ENCODE measurements at regions not wholly inside any gene's neighbourhood (a gene's known extent, or its start where the extent isn't known, plus 50 kb on each side); places are given as distances from the start of the nearest gene placed in this dataset.
A peak's percentile ranks its signal among the peaks of the same experiment; 100 is the strongest.

DNA sequence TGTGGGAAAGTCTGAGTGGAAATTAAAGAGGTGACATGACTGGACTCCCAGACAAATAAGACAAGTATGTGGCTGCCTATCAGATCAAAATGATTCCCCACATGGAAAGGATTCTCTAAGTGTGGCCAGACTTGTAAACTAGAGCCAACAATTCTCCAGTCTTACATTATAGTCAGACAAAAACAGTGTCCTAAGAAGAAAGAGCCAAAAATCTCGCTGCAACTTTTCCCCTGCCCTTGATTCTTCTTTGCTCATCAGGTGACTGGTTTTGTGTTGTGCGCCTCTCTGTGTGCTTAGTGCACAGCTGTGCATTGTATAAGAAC is 164.2 kb upstream of the TARS1 start:
- no peak for DNase-seq
- H3K4me1 Mint-ChIP-seq (ENCODE audit: low read depth): no peaks in the 10 kb centered on the region
- H3K27me3 Mint-ChIP-seq: no peaks in the 10 kb centered on the region
- H3K36me3 Mint-ChIP-seq (ENCODE audit: low read depth): no peaks in the 10 kb centered on the region
- H3K4me3 Mint-ChIP-seq: no peak overlapping the region
- H3K9me3 Mint-ChIP-seq: peaks cover 5% of the 10 kb centered on the region
- H3K27ac Mint-ChIP-seq: no peak overlapping the region

DNA sequence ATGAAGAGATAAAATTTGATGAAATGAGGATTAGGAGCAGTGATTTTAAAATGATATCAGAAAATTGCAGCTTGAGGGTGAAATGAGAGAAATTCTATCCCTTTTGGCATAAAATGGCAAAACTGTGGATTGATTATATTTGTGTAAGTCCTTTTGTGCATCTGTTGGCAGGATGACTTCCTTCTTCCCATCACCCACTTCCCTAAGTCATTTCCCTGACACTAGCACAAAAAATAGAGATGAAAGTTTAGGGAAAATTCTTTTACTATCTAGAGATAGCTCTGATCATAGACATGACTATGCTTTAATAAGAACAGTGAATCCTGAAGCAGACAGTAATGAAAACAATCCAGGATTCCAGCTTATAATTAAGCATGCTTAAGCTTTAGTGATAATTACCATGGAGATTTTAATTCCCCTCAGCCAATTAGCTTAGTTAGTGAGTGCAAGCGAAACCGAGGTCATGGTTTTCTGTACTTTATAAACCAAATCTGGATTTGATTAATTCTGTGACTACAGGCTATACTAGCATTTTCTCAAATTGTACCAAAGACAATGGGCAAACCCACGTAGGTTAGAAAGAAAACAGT is 163.6 kb upstream of the TARS1 start:
- H3K4me1 Mint-ChIP-seq (ENCODE audit: low read depth): no peaks in the 10 kb centered on the region
- H3K27ac Mint-ChIP-seq: no peak overlapping the region
- H3K9me3 Mint-ChIP-seq: peaks cover 5% of the 10 kb centered on the region
- no peak for DNase-seq
- H3K4me3 Mint-ChIP-seq: no peak overlapping the region
- H3K27me3 Mint-ChIP-seq: no peaks in the 10 kb centered on the region
- no peaks in the 10 kb centered on the region for H3K36me3 Mint-ChIP-seq (ENCODE audit: low read depth)

DNA sequence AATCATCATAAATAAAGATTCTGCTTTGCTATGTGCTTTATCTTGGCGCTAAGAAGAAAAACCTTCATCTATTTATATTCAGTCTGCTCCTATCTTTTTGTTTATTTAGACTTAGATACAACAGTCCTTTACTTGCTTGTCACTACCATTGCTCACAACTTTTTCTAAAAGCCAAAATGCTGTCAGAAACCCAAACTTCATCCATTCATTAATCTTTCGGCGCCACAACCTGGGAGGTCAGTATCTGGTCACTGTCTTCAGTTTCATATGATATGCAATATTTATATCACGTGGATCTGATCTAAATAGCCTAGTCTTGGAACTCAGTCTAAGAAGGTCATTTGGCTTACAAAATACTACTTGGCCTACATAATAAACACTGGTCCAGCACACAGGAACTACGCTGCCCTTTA is 159.3 kb upstream of the TARS1 start:
- Mint-ChIP-seq H3K9me3 (peaks cover 5% of the 10 kb centered on the region), H3K36me3 (ENCODE audit: low read depth) (no peaks in the 10 kb centered on the region), H3K27me3 (no peaks in the 10 kb centered on the region), H3K4me3 (no peak overlapping the region), H3K4me1 (ENCODE audit: low read depth) (no peaks in the 10 kb centered on the region), H3K27ac (no peak overlapping the region)
- DNase-seq: no peak

DNA sequence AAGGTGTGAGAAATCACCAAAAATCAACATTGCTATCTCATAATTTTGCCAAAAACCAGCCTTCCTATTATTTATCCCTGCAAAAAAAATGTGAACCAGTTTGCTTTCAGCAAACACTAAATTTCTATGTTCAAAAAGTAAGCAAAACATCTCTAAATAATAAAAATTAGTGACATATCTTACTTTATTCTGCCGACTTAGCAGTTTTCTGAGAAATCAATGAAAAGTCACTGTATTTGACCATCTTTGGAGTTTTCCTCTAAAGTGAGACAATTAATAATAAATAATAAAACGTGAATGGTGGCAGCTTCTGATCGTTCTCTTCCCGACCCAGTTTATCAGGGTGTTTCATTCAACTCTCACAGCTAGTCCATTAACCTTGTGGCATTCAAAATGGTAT is 158.6 kb upstream of the TARS1 start:
- Mint-ChIP-seq H3K36me3 (ENCODE audit: low read depth) (no peaks in the 10 kb centered on the region), H3K27me3 (no peaks in the 10 kb centered on the region), H3K4me1 (ENCODE audit: low read depth) (no peaks in the 10 kb centered on the region), H3K4me3 (no peak overlapping the region), H3K9me3 (peaks cover 5% of the 10 kb centered on the region), H3K27ac (no peak overlapping the region)
- no peak for DNase-seq

DNA sequence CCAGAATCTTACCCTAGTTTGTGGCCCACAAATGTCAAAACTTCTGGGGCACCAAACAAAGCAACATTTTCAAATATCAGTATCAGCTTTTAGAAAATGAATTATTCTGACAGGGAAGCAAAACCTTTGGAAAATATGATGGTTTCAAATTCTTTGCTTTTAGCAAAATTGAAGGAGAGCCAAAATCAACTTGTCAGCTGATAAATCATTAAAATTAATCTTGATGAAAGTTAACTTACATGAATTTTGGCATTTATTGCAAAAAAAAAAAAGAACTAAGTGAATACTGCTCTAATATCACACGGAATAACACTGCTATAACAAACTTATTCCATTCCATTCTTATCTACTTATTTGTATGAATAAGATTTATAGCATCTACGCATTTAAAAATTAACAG is 158.1 kb upstream of the TARS1 start:
- H3K27ac Mint-ChIP-seq: no peak overlapping the region
- no peaks in the 10 kb centered on the region for H3K4me1 Mint-ChIP-seq (ENCODE audit: low read depth)
- no peaks in the 10 kb centered on the region for H3K36me3 Mint-ChIP-seq (ENCODE audit: low read depth)
- DNase-seq: no peak
- no peak overlapping the region for H3K4me3 Mint-ChIP-seq
- H3K27me3 Mint-ChIP-seq: no peaks in the 10 kb centered on the region
- peaks cover 5% of the 10 kb centered on the region for H3K9me3 Mint-ChIP-seq

DNA sequence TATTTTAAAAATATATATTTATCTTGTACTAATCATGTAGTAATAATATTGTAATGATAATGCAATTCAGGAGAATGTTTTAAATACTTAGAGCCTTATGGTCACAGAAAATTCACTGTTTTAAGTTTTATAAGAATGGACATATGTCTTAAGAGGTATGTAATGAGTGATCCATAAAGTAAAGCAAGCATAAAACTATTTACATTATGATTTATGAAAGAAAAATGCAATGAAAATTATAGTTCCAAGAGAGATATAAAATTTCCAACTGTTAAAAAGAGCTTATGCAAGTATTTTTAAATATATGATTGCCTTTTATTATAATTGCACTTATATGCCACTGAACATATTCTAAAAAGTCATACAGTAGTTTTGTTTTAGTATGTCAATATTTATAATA is 157.5 kb upstream of the TARS1 start:
- no peaks in the 10 kb centered on the region for H3K27me3 Mint-ChIP-seq
- H3K4me1 Mint-ChIP-seq (ENCODE audit: low read depth): no peaks in the 10 kb centered on the region
- DNase-seq: no peak
- no peak overlapping the region for H3K27ac Mint-ChIP-seq
- no peaks in the 10 kb centered on the region for H3K36me3 Mint-ChIP-seq (ENCODE audit: low read depth)
- peaks cover 2% of the 10 kb centered on the region for H3K9me3 Mint-ChIP-seq
- H3K4me3 Mint-ChIP-seq: no peak overlapping the region

DNA sequence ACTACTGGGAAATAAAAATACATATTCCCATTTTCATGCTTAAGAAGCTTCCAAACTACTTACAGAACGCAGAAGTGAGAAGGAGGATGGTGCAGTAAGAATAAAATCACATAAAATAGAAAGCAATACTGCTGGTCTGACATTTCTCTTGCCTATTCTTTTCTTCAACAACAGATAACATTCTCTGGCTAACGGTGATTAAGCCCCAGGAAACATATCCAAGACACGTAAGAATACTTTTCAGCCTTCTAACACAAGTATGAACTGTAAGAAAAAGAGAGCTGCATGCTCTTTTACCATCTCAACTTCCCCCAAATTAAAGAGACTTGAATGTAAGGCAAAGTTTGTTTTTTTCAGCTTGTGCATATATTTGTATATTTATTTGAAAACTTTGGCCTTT is 156.1 kb upstream of the TARS1 start:
- Mint-ChIP-seq H3K4me3 (no peak overlapping the region), H3K36me3 (ENCODE audit: low read depth) (no peaks in the 10 kb centered on the region), H3K4me1 (ENCODE audit: low read depth) (no peaks in the 10 kb centered on the region), H3K27ac (no peak overlapping the region), H3K9me3 (no peaks in the 10 kb centered on the region), H3K27me3 (no peaks in the 10 kb centered on the region)
- no peak for DNase-seq

DNA sequence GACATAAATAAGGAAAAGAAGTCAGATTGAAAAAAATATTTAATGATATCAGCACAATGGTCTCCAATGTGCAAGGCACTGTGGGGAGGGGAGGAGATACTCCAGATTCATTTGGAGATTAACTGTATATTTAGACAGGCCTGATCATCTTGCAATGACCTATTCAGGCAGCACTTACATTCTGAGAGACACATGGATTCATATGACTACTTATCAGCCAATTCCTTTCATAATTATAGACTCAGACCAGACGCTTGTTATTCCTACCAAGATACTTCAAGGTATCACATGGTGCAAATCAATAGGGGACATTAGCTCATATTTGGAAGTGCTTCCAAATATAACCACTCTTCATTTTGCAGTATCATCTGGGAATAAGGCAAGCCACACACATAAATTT is 153.5 kb upstream of the TARS1 start:
- DNase-seq: no peak
- Mint-ChIP-seq H3K36me3 (ENCODE audit: low read depth) (no peaks in the 10 kb centered on the region), H3K4me3 (no peak overlapping the region), H3K27me3 (no peaks in the 10 kb centered on the region), H3K9me3 (peaks cover 6% of the 10 kb centered on the region), H3K27ac (no peak overlapping the region), H3K4me1 (ENCODE audit: low read depth) (no peaks in the 10 kb centered on the region)

DNA sequence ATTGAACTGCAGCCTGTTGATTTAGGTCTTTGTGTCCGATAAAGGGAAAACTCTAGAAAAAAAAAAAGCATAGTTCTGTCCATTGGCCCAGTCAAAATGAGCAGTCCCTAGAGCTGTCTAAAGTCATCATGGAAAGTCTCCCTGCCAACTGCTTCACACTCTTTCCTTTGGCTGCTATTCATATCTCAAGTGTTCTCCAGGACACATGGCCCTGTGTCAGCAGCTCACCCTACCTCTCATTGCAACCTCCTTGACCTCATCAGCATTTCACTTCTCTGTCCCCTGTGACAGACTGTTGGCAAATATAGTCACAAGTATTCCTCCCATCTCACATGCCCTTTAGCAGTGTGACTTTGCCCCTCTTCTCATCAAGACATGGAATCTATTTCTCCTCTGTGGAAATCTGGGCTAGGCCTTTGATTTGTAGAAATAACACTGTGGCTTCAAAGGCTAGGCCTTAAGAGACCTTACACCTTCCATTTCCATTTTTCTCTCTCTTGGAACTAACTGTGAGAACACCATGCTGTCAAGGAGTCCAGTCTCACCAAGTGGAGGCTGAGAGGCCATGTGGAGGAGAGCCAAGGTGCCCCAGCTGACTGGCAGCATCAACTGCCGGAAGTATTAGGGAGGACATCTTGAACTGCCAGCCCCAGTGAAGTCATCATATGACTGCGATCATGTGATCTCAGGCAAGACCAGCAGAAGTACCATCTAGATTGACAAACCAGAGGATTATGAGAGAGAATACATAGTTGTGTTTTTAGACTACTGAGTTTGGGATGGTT is 149.4 kb upstream of the TARS1 start:
- Mint-ChIP-seq H3K36me3 (ENCODE audit: low read depth) (no peaks in the 10 kb centered on the region), H3K27ac (no peak overlapping the region), H3K4me1 (ENCODE audit: low read depth) (no peaks in the 10 kb centered on the region), H3K27me3 (no peaks in the 10 kb centered on the region), H3K9me3 (peaks cover 6% of the 10 kb centered on the region), H3K4me3 (no peak overlapping the region)
- DNase-seq: no peak

DNA sequence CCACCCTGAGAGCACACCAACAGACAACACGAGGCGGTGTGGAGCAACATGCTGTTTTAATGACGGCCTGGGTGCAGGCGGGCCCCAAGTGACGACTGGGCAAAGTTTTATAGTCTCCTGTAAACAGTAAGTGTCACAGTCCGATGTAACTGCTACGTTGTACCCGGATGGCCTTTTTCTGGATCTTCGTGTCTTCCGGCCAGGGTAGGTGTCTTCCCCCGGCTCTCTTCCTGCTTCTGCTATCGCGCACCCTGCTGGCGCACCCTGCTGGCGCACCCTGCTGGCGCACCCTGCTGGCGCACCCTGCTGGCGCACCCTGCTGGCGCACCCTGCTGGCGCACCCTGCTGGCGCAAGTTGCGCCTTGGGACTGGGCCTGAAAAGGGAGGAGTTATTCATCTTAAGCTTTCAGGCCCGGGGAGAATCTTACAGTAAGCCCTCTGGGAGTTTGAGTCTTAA is 143.0 kb upstream of the TARS1 start:
- H3K36me3 Mint-ChIP-seq (ENCODE audit: low read depth): no peaks in the 10 kb centered on the region
- no peaks in the 10 kb centered on the region for H3K9me3 Mint-ChIP-seq
- H3K27ac Mint-ChIP-seq: no peak overlapping the region
- H3K27me3 Mint-ChIP-seq: peaks cover 3% of the 10 kb centered on the region
- H3K4me1 Mint-ChIP-seq (ENCODE audit: low read depth): peaks cover 14% of the 10 kb centered on the region
- DNase-seq: no peak
- no peak overlapping the region for H3K4me3 Mint-ChIP-seq

DNA sequence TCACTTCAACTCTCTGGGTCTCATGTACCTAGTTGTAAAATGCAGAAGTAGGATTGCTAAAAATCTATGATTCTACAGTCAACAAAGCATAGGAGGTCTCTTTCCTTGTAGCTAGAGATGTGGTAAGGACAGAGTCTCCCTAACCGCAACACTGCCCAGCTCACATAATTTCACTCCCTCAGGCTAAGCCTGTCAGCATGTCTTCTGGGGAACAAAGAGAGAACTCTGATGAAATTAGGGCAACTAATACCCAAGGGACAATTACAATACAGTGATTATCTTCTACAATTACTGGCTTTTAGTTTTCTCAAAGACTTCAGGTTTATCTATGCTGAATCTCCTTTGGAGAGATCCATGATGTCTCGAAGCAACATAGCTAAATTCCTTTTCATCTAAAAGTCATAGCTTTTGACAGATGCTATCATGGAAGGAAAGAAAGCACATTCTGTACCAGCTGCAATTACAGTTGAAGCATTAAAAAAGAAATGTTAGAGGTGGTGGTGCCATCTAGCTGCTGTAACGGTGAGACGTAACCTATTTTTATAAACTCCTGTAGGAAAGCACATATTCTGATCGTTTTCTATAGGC is 141.1 kb upstream of the TARS1 start:
- Mint-ChIP-seq H3K36me3 (ENCODE audit: low read depth) (no peaks in the 10 kb centered on the region), H3K27me3 (peaks cover 3% of the 10 kb centered on the region), H3K4me3 (no peak overlapping the region), H3K4me1 (ENCODE audit: low read depth) (peaks cover 14% of the 10 kb centered on the region), H3K27ac (peak overlapping the region; percentile 57), H3K9me3 (no peaks in the 10 kb centered on the region)
- DNase-seq: no peak

DNA sequence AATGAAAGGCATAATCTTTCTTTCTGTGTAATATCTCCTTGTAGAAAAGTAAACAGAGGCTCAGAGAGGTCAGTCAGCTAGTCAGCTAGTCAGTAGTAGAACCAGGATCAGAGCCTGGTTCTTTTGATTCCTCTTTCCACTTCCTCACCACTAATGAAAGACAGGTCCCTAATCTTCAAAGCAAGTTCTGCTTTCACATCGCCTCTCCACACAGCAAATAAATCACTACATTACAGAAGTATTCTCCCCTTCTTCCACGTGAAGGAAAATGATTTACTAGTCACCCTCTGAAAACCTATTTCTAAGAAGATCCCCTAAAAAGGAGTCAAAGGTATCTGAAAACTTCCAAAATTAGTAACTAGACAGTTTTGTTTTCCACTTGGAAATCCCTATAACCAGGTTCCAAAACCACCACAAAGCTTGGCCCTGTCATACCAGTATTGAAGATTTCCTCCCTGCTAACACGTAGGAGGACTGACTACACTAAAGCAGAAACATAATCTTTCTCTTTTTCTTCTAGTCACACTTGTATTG is 140.5 kb upstream of the TARS1 start:
- Mint-ChIP-seq H3K27ac (peak overlapping the region; percentile 63), H3K36me3 (ENCODE audit: low read depth) (no peaks in the 10 kb centered on the region), H3K9me3 (no peaks in the 10 kb centered on the region), H3K27me3 (peaks cover 3% of the 10 kb centered on the region), H3K4me1 (ENCODE audit: low read depth) (peaks cover 14% of the 10 kb centered on the region), H3K4me3 (no peak overlapping the region)
- no peak for DNase-seq

DNA sequence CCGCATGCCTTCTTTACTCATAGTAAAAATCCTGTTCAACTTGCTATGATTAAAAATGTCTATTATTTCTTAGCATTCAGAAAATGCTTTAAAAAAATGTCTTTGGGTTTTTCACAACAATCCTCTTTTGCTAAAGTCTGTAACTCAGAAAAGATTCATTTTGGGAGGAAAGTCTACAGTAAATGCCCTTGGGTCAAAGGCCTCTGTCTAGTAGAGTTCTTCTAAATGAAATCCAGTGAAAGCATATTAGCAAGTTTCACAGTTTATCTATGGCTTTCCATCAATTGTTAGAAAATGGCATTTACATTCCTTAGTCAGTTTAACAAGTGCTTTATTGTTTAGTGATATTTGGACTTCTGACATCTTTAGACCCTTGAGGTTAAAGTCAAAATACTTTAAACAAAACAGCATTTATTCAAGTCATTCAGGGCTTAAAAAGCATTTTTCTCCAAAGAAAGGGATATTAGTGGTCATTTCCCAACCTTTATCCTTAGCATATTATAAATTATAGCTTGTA is 137.1 kb upstream of the TARS1 start:
- Mint-ChIP-seq H3K27me3 (peaks cover 3% of the 10 kb centered on the region), H3K9me3 (no peaks in the 10 kb centered on the region)

DNA sequence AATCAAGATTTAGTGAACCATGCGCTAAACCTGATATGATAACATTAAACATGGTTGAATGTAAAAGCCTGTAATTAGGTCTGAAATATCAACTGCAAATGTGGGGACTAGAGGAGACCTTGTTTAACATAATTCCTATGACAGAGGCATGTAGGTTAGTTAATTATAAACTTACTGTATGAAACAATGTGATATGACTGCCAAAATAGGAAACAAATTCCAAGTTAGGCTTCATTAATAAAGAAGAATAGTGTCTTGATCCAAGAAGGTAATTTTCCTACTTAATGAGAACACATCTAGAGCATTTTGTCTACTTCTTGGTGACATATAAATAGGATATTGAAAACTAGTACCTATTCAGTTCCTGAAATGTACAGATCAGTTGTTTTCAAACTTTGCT is 136.2 kb upstream of the TARS1 start:
- Mint-ChIP-seq H3K36me3 (ENCODE audit: low read depth) (no peaks in the 10 kb centered on the region), H3K27ac (no peak overlapping the region), H3K27me3 (peaks cover 3% of the 10 kb centered on the region), H3K9me3 (no peaks in the 10 kb centered on the region), H3K4me3 (no peak overlapping the region), H3K4me1 (ENCODE audit: low read depth) (peaks cover 12% of the 10 kb centered on the region)
- no peak for DNase-seq

More for the DNA sequence above, 137.1 kb upstream of the TARS1 start:
- no peak for DNase-seq
- Mint-ChIP-seq H3K27ac (no peak overlapping the region), H3K4me1 (ENCODE audit: low read depth) (peaks cover 14% of the 10 kb centered on the region), H3K4me3 (no peak overlapping the region), H3K36me3 (ENCODE audit: low read depth) (no peaks in the 10 kb centered on the region)

DNA sequence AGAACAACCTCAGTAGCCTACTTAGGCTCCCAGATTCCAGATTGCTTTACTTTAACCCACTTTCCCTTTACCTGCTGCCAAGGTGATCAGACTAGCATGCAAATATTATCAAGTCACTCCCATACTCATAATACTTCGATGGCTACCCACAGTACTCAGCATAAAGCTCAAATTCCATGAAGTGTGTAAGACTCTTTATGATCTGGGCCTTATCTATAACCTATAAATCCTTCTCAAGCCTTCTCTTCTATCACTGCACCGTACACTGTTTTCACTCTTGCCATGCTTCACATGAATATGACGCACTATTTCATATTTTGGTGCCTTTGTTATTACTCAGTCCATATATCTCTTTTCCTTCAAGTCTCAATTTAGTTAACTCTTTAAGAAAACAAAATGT is 135.2 kb upstream of the TARS1 start:
- Mint-ChIP-seq H3K27me3 (peaks cover 3% of the 10 kb centered on the region), H3K9me3 (peaks cover 2% of the 10 kb centered on the region), H3K36me3 (ENCODE audit: low read depth) (no peaks in the 10 kb centered on the region), H3K4me1 (ENCODE audit: low read depth) (peaks cover 2% of the 10 kb centered on the region), H3K4me3 (no peak overlapping the region), H3K27ac (no peak overlapping the region)
- no peak for DNase-seq

Measured in activated T-cell treated with anti-CD3 and anti-CD28 coated beads, Interleukin-2, amount 50 U/mL, for 24 hours (primary cell).